SK-N-SH (cell line): ENCODE measurements at regions not wholly inside any gene's neighbourhood (a gene's known extent, or its start where the extent isn't known, plus 50 kb on each side); places are given as distances from the start of the nearest gene placed in this dataset.

Source experiments
- CTCF ChIA-PET: fragments of 300-600, 350-600 bp; formaldehyde crosslinking; extraction: SDS; loops from one replicate; lab custom pipeline; 2021; lab: Yijun Ruan, JAX
- POLR2A ChIA-PET: fragments of 350-600 bp; sonication (Branson Sonifier 250); formaldehyde crosslinking; extraction: SDS; loops from one replicate; lab custom pipeline; 2020; ENCODE audit warnings: antibody characterized with exemption, inconsistent platforms; lab: Yijun Ruan, JAX
- DNase-seq: peaks from one replicate; pipeline ENCODE4 v3.0.0; 2012
- H2AFZ ChIP-seq: fragments of 200-600 bp; sonication (generic); 2 replicates; pipeline ENCODE4 v1.8.1; 2016; ENCODE audit warnings: antibody characterized with exemption, mild to moderate bottlenecking, low read depth
- H3F3A ChIP-seq: fragments of 200-600 bp; sonication (generic); replicated peaks from 2 replicates; pipeline ENCODE3; 2016; ENCODE audit warnings: antibody characterized with exemption, mild to moderate bottlenecking; ENCODE audit not compliant: insufficient read depth
- H3K27ac ChIP-seq, 2 experiments: fragments of 200-500 bp in 1 of 2; fragments of 200-600 bp in 1 of 2; sonication (Bioruptor generic) in 1 of 2; sonication (generic), shearing (Covaris generic) in 1 of 2; 2 replicates each; pipeline versions ENCODE4 v1.5.1 to v1.6.1; 2014 to 2016; ENCODE audit warnings: low read depth in 2 of 2, inconsistent platforms in 1 of 2, low read length in 1 of 2, mild to moderate bottlenecking in 1 of 2, mixed read lengths in 1 of 2
- H3K27me3 ChIP-seq: fragments of 200-600 bp; sonication (generic), shearing (Covaris generic); 2 replicates; pipeline ENCODE4 v1.6.1; 2016; ENCODE audit warnings: mixed run types; ENCODE audit not compliant: insufficient read depth
- H3K36me3 ChIP-seq, 2 experiments: fragments of 200-500 bp in 1 of 2; fragments of 200-600 bp in 1 of 2; sonication (Bioruptor generic) in 1 of 2; sonication (generic) in 1 of 2; replicated peaks in 1 of 2; 2 replicates each; pipeline versions ENCODE3 to v1.5.1; 2014 to 2016; ENCODE audit warnings: low read length in 1 of 2, mild to moderate bottlenecking in 1 of 2; ENCODE audit not compliant: insufficient read depth in 2 of 2, control insufficient read depth in 1 of 2
- H3K4me1 ChIP-seq, 2 experiments: fragments of 200-500 bp in 1 of 2; fragments of 200-600 bp in 1 of 2; sonication (Bioruptor generic) in 1 of 2; sonication (generic), shearing (Covaris generic) in 1 of 2; 2 replicates each; pipeline versions ENCODE4 v1.5.1 to v1.6.1; 2014 to 2016; ENCODE audit warnings: low read depth in 1 of 2, low read length in 1 of 2, mixed run types in 1 of 2; ENCODE audit not compliant: insufficient read depth in 2 of 2, control insufficient read depth in 1 of 2
- H3K4me2 ChIP-seq: fragments of 200-600 bp; sonication (generic), shearing (Covaris generic); 2 replicates; pipeline ENCODE4 v1.6.1; 2017; ENCODE audit warnings: mixed run types
- H3K4me3 ChIP-seq, 2 experiments: fragments of 200-500 bp in 1 of 2; fragments of 200-600 bp in 1 of 2; sonication (Bioruptor generic) in 1 of 2; sonication (generic), shearing (Covaris generic) in 1 of 2; 2 replicates each; pipeline versions ENCODE4 v1.5.1 to v1.8.1; 2014 to 2016; ENCODE audit warnings: low read depth in 2 of 2, inconsistent platforms in 1 of 2, low read length in 1 of 2, mild to moderate bottlenecking in 1 of 2, mixed read lengths in 1 of 2, moderate library complexity in 1 of 2
- H3K79me2 ChIP-seq: fragments of 200-600 bp; sonication (generic); 2 replicates; pipeline ENCODE4 v1.8.1; 2017; ENCODE audit warnings: mild to moderate bottlenecking; ENCODE audit not compliant: insufficient read depth
- H3K9ac ChIP-seq: fragments of 200-600 bp; sonication (generic); 2 replicates; pipeline ENCODE4 v1.6.1; 2017; ENCODE audit warnings: mixed run types
- H3K9me2 ChIP-seq: fragments of 200-600 bp; sonication (generic); 2 replicates; pipeline ENCODE4 v1.6.1; 2017; ENCODE audit warnings: mixed run types
- H3K9me3 ChIP-seq: fragments of 200-600 bp; sonication (generic); 2 replicates; pipeline ENCODE4 v1.6.1; 2017; ENCODE audit warnings: mixed run types, mild to moderate bottlenecking, moderate library complexity
- H4K20me1 ChIP-seq: fragments of 200-600 bp; sonication (generic); 2 replicates; pipeline ENCODE4 v1.6.1; 2017; ENCODE audit warnings: mild to moderate bottlenecking, mixed run types; ENCODE audit not compliant: insufficient read depth
- CHD2 ChIP-seq: fragments of 150-350 bp; IDR thresholded peaks from 2 replicates; pipeline ENCODE4 v1.6.1; 2018; ENCODE audit warnings: low read length; ENCODE audit not compliant: partially characterized antibody
- ELF1 ChIP-seq: IDR thresholded peaks from 2 replicates; pipeline ENCODE4 v1.4.0; 2012
- EP300 ChIP-seq, 2 experiments: IDR thresholded peaks; 2 replicates each; pipeline versions ENCODE4 v1.4.0 to v1.6.1; 2012; ENCODE audit warnings: borderline replicate concordance in 1 of 2, low read depth in 1 of 2, low read length in 1 of 2
- FOSL2 ChIP-seq: IDR thresholded peaks from 2 replicates; pipeline ENCODE4 v1.4.0; 2012; ENCODE audit warnings: low read depth, mild to moderate bottlenecking, moderate library complexity, borderline replicate concordance
- FOXJ3 ChIP-seq: sonication (generic); formaldehyde crosslinking; IDR thresholded peaks from 2 replicates; pipeline ENCODE4 v1.5.1; 2020; ENCODE audit warnings: mild to moderate bottlenecking, missing genetic modification reagents
- FOXM1 ChIP-seq: IDR thresholded peaks from 2 replicates; pipeline ENCODE4 v1.4.0; 2012; ENCODE audit warnings: low read depth, mild to moderate bottlenecking
- GABPA ChIP-seq: IDR thresholded peaks from 2 replicates; pipeline ENCODE4 v1.4.0; 2012; ENCODE audit warnings: low read depth, mild to moderate bottlenecking
- GATA2 ChIP-seq: sonication (generic); formaldehyde crosslinking; IDR thresholded peaks from 2 replicates; pipeline ENCODE4 v1.5.0; 2020; ENCODE audit warnings: mild to moderate bottlenecking, missing genetic modification reagents
- IRF3 ChIP-seq: fragments of 150-350 bp; IDR thresholded peaks from 2 replicates; pipeline ENCODE4 v1.6.1; 2016; ENCODE audit warnings: mild to moderate bottlenecking, low read depth, low read length
- MXI1 ChIP-seq: IDR thresholded peaks from 2 replicates; pipeline ENCODE4 v1.6.1; 2012; ENCODE audit warnings: mild to moderate bottlenecking, low read depth, low read length, improper control_type of control experiment
- NRF1 ChIP-seq: IDR thresholded peaks from 2 replicates; pipeline ENCODE4 v1.6.1; 2012; ENCODE audit warnings: low read depth, mild to moderate bottlenecking, low read length
- PBX3 ChIP-seq: IDR thresholded peaks from 2 replicates; pipeline ENCODE4; 2012
- RAD21 ChIP-seq: IDR thresholded peaks from 2 replicates; pipeline ENCODE4 v1.6.1; 2012; ENCODE audit warnings: mild to moderate bottlenecking, low read length
- RFX5 ChIP-seq: IDR thresholded peaks from 2 replicates; pipeline ENCODE4 v1.6.1; 2012; ENCODE audit warnings: mild to moderate bottlenecking, improper control_type of control experiment, low read length
- RXRA ChIP-seq: IDR thresholded peaks from 2 replicates; pipeline ENCODE4 v1.4.0; 2012; ENCODE audit warnings: low read depth, mild to moderate bottlenecking, borderline replicate concordance
- SIN3A ChIP-seq: IDR thresholded peaks from 2 replicates; pipeline ENCODE4 v1.6.1; 2012; ENCODE audit warnings: low read depth, mild to moderate bottlenecking, low read length, moderate library complexity, borderline replicate concordance
- TEAD4 ChIP-seq: IDR thresholded peaks from 2 replicates; pipeline ENCODE4 v1.4.0; 2012; ENCODE audit warnings: mild to moderate bottlenecking, borderline replicate concordance; ENCODE audit not compliant: insufficient read depth
- YY1 ChIP-seq: IDR thresholded peaks from 2 replicates; pipeline ENCODE4 v1.4.0; 2012; ENCODE audit warnings: low read depth, mild to moderate bottlenecking
- WGBS: methylation state at CpG from one replicate; pipeline ENCODE4 v1.1.6; 2017; ENCODE audit warnings: low lambda C conversion rate; 5-methylcytosine and 5-hydroxymethylcytosine counted together
- TF ChIP-seq, protein P1 (sequence below): IDR thresholded peaks from 2 replicates; pipeline ENCODE4 v1.4.0; 2012; ENCODE audit warnings: low read depth
- TF ChIP-seq, protein P2 (sequence below): IDR thresholded peaks from 2 replicates; pipeline ENCODE4 v1.4.0; 2012; ENCODE audit warnings: low read depth, borderline replicate concordance

- no peak for TF ChIP-seq IRF3
- TF ChIP-seq, protein P1, sequence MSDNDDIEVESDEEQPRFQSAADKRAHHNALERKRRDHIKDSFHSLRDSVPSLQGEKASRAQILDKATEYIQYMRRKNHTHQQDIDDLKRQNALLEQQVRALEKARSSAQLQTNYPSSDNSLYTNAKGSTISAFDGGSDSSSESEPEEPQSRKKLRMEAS, result no peak
- TF ChIP-seq YY1, result no peak
- TF ChIP-seq, protein P2, sequence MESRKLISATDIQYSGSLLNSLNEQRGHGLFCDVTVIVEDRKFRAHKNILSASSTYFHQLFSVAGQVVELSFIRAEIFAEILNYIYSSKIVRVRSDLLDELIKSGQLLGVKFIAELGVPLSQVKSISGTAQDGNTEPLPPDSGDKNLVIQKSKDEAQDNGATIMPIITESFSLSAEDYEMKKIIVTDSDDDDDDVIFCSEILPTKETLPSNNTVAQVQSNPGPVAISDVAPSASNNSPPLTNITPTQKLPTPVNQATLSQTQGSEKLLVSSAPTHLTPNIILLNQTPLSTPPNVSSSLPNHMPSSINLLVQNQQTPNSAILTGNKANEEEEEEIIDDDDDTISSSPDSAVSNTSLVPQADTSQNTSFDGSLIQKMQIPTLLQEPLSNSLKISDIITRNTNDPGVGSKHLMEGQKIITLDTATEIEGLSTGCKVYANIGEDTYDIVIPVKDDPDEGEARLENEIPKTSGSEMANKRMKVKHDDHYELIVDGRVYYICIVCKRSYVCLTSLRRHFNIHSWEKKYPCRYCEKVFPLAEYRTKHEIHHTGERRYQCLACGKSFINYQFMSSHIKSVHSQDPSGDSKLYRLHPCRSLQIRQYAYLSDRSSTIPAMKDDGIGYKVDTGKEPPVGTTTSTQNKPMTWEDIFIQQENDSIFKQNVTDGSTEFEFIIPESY, result no peak
- no peak for TF ChIP-seq MXI1
- TF ChIP-seq SIN3A, result no peak
- TF ChIP-seq GATA2 (CRISPR knock-in tag), result no peak
- TF ChIP-seq FOXM1, result no peak
- no peak for TF ChIP-seq RFX5
- TF ChIP-seq FOSL2, result no peak
- no peak for TF ChIP-seq EP300 (IDR thresholded peaks at IDR 0.05; ENCODE audit: borderline replicate concordance in 1 of 2, low read depth in 1 of 2, low read length in 1 of 2)
- TF ChIP-seq RAD21, result no peak
These were observed 697.5 kb downstream of the SLITRK1 start (continued) for GRCh38 chr13:83184819-83185218.

DNA sequence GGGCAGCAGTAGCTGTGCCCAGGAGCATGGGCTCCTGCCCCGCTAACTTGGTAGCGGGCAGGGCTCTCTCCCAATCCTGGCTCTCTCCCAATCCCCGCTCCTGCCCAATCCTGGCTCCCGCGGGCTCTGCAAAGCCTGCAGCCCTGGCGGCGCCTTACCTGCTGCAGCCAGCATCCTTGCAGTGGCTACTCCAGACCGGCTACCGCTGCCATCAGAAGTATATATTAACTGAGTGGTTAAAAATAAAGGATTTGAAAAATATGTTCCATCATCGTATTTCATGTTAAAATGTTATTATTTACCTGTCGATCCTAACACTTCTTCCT is 698.2 kb downstream of the SLITRK1 start:
- H4K20me1 ChIP-seq, result no peaks in the 10 kb centered on the region
- POLR2A ChIA-PET, result no interaction called here
- no peak overlapping the region for H2AFZ ChIP-seq
- CTCF ChIA-PET, result no interaction called here
- 61% methylated on average over 9 of the region's 11 CpGs for WGBS
- H3K36me3 ChIP-seq, result no peaks in the 10 kb centered on the region
- no peak overlapping the region for H3K4me2 ChIP-seq
- no peak overlapping the region for H3K27ac ChIP-seq
- H3K4me1 ChIP-seq, result no peaks in the 10 kb centered on the region
- H3K4me3 ChIP-seq, result no peak overlapping the region
- no peaks in the 10 kb centered on the region; the same call in 1 of the 2 replicates for H3K9me3 ChIP-seq
- H3F3A ChIP-seq, result no peaks in the 10 kb centered on the region
- DNase-seq, result no peak
- H3K9ac ChIP-seq, result no peak overlapping the region
- no peaks in the 10 kb centered on the region for H3K27me3 ChIP-seq
- TF ChIP-seq RXRA (no peak), FOXJ3 (CRISPR knock-in tag) (no peak), NRF1 (no peak), CHD2 (no peak), GABPA (no peak), SIN3A (no peak), TEAD4 (no peak), ELF1 (no peak), PBX3 (no peak)
- no peaks in the 10 kb centered on the region for H3K79me2 ChIP-seq
- H3K9me2 ChIP-seq, result no peaks in the 10 kb centered on the region
